HG03571 (cell line): ENCODE measurements at regions not wholly inside any gene's neighbourhood (a gene's known extent, or its start where the extent isn't known, plus 50 kb on each side); places are given as distances from the start of the nearest gene placed in this dataset.

Experiments
- ATAC-seq: cut with Tn5 transposase; IDR thresholded peaks from one replicate; pipeline ENCODE4 v1.9.1; 2021; ENCODE audit not compliant: unreplicated experiment

GRCh38 chr1:222243902-222244301 is 304.0 kb downstream of the HHIPL2 start:
- ATAC-seq, result no peak

- no peak for ATAC-seq
These were observed 305.4 kb downstream of the HHIPL2 start for GRCh38 chr1:222242492-222242891.

GRCh38 chr1:222241410-222241809 is 306.5 kb downstream of the HHIPL2 start:
- no peak for ATAC-seq

- ATAC-seq, result no peak
These were observed 307.2 kb downstream of the HHIPL2 start for GRCh38 chr1:222240536-222241181.

- no peak for ATAC-seq
These were observed 308.8 kb downstream of the HHIPL2 start for GRCh38 chr1:222239130-222239529.

- no peak for ATAC-seq
These were observed 313.6 kb downstream of the HHIPL2 start for GRCh38 chr1:222234351-222234750.

GRCh38 chr1:222233444-222234158 is 314.3 kb downstream of the HHIPL2 start:
- no peak for ATAC-seq

GRCh38 chr1:222232842-222233241 is 315.1 kb downstream of the HHIPL2 start:
- ATAC-seq, result no peak

GRCh38 chr1:222229672-222230312 is 318.1 kb downstream of the HHIPL2 start:
- ATAC-seq, result no peak

GRCh38 chr1:222225316-222225691 is 322.6 kb downstream of the HHIPL2 start:
- ATAC-seq, result no peak

GRCh38 chr1:222224636-222225315 is 323.1 kb downstream of the HHIPL2 start:
- ATAC-seq, result no peak

GRCh38 chr1:222224156-222224555 is 323.7 kb downstream of the HHIPL2 start:
- no peak for ATAC-seq

GRCh38 chr1:222223010-222223409 is 324.9 kb downstream of the HHIPL2 start:
- no peak for ATAC-seq

GRCh38 chr1:222216255-222216754 is 331.6 kb downstream of the HHIPL2 start:
- ATAC-seq, result no peak

GRCh38 chr1:222210776-222211175 is 337.1 kb downstream of the HHIPL2 start:
- ATAC-seq, result no peak

GRCh38 chr1:222204475-222204874 is 343.4 kb downstream of the HHIPL2 start:
- no peak for ATAC-seq

- no peak for ATAC-seq
These were observed 345.1 kb downstream of the HHIPL2 start for GRCh38 chr1:222202831-222203230.

GRCh38 chr1:222196736-222197135 is 351.2 kb downstream of the HHIPL2 start:
- ATAC-seq, result no peak

GRCh38 chr1:222196288-222196687 is 351.6 kb downstream of the HHIPL2 start:
- no peak for ATAC-seq

- no peak for ATAC-seq
These were observed 352.0 kb downstream of the HHIPL2 start for GRCh38 chr1:222195857-222196256.

- no peak for ATAC-seq
These were observed 358.7 kb downstream of the HHIPL2 start for GRCh38 chr1:222189218-222189617.
